ENCODE measurements at regions not wholly inside any gene's neighbourhood (a gene's known extent, or its start where the extent isn't known, plus 50 kb on each side); places are given as distances from the start of the nearest gene placed in this dataset.

- DNase-seq = no peak
Measured at GRCh38 chr3:43902415-43902814, 211.7 kb downstream of the ABHD5 start.

- no peak for DNase-seq
Measured at GRCh38 chr3:43905157-43905556, 214.4 kb downstream of the ABHD5 start.

GRCh38 chr3:43906849-43907507, 216.2 kb downstream of the ABHD5 start:
- no peak for DNase-seq

GRCh38 chr3:43907508-43907858, 216.7 kb downstream of the ABHD5 start:
- DNase-seq = no peak

- no peak for DNase-seq
Measured at GRCh38 chr3:43908456-43908855, 217.7 kb downstream of the ABHD5 start.

- no peak for DNase-seq
Measured at GRCh38 chr3:43909149-43909548, 218.4 kb downstream of the ABHD5 start.

- no peak for DNase-seq
Measured at GRCh38 chr3:43910750-43911149, 220.0 kb downstream of the ABHD5 start.

GRCh38 chr3:43913036-43913948, 222.6 kb downstream of the ABHD5 start:
- no peak for DNase-seq

- no peak for DNase-seq
Measured at GRCh38 chr3:43914269-43914668, 223.5 kb downstream of the ABHD5 start.

- no peak for DNase-seq
Measured at GRCh38 chr3:43915546-43915945, 224.8 kb downstream of the ABHD5 start.

- no peak for DNase-seq
Measured at GRCh38 chr3:43917361-43917760, 226.6 kb downstream of the ABHD5 start.

- no peak for DNase-seq
Measured at GRCh38 chr3:43919029-43919428, 228.3 kb downstream of the ABHD5 start.

GRCh38 chr3:43921056-43921648, 230.4 kb downstream of the ABHD5 start:
- DNase-seq = no peak

- DNase-seq = no peak
Measured at GRCh38 chr3:43922374-43922773, 231.6 kb downstream of the ABHD5 start.

- DNase-seq = no peak
Measured at GRCh38 chr3:43923104-43923882, 232.6 kb downstream of the ABHD5 start.

GRCh38 chr3:43926055-43926454, 235.3 kb downstream of the ABHD5 start:
- DNase-seq = no peak

GRCh38 chr3:43932921-43933320, 242.2 kb downstream of the ABHD5 start:
- DNase-seq = no peak

- DNase-seq = no peak
Measured at GRCh38 chr3:43948013-43948412, 257.3 kb downstream of the ABHD5 start.

GRCh38 chr3:43949594-43949993, 258.9 kb downstream of the ABHD5 start:
- DNase-seq = no peak

GRCh38 chr3:43950775-43951174, 260.0 kb downstream of the ABHD5 start:
- DNase-seq = no peak

- no peak for DNase-seq
Measured at GRCh38 chr3:43951813-43952212, 261.1 kb downstream of the ABHD5 start.

GRCh38 chr3:43953380-43953779, 262.6 kb downstream of the ABHD5 start:
- DNase-seq = no peak
